ENCODE measurements at regions not wholly inside any gene's neighbourhood (a gene's known extent, or its start where the extent isn't known, plus 50 kb on each side); places are given as distances from the start of the nearest gene placed in this dataset.
A peak's percentile ranks its signal among the peaks of the same experiment; 100 is the strongest.

DNA sequence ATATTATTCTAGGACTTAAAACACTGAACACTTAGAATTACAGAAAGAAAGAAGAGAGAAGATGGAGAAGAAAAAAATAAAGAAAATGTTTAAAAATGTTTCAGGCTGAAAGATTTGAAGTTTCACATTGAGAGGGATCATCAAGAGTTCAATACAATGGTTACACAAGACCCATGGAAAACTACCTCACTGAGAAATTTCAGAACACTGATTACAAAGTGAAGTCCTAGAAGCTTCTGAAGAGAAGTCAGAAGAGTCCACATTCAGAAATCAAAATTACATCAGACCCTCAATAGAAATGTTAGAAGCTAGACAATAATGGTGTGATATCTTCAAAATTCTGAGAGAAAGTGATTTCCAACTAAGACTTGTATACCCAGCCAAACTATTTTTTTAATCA, 196.1 kb downstream of the MACC1 start:
- DNase-seq = peak; percentile 22 to 71

- DNase-seq = no peak
Observed at GRCh38 chr7:20019757-20020432, 197.3 kb downstream of the MACC1 start.

GRCh38 chr7:20016669-20017068, 200.5 kb downstream of the MACC1 start:
- DNase-seq = no peak

GRCh38 chr7:20013536-20013935, 203.6 kb downstream of the MACC1 start:
- no peak for DNase-seq

GRCh38 chr7:20012100-20012499, 205.1 kb downstream of the MACC1 start:
- no peak for DNase-seq

DNA sequence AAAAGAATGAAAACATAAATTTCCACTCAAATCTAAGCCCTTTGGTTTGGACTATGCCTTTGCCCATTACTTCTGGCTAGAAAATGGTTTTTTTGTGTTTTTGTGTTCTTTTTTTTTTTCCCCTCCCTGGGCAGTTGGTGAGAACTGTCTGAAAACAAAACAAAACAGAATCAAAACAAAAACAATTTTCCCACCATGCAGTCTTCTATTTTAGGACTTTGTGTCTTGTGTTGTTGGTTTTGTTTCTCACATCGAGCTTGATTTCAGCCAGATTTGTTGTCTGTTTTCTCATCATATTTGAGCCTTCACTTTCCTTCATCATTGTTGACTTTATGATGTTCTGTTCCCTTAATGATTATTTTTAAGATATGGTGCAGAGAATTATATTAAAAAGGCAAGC, 206.3 kb downstream of the MACC1 start:
- DNase-seq = no peak

DNA sequence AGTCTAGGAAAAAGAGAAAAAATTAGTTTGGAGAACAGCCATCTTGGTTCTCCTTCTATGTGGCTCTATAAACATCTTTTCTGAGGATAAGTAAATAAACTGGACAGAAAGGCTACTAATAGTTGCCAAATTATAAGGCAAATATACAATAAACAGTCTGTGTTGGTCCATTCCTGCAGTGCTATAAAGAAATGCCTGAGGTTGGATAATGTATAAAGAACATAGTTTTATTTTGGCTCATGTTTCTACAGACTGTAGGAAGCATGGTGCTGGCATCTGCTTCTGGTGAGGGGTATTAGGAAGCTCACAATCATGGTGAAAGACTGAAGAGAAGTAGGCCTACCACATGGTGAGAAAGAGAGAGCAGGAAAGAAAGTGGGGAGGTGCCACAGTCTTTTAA, 209.7 kb downstream of the MACC1 start:
- no peak for DNase-seq

- DNase-seq = no peak
Observed at GRCh38 chr7:20005081-20005480, 212.1 kb downstream of the MACC1 start.

DNA sequence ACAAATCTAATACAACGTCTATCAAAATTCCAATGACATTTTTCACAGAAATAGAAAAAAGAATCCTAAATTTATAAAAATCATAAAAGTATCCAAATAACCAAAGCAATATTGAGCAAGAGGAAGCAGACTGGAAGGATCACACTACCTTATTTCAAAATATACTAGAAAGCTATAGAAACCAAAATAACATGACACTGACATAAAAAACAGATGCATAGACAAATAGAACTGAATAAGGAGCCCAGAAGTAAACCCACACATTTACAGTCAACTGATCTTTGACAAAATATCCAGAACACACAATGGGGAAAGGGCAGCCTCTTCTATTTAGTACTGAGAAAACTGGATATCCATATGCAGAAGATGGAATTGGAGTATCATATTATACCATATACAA, 217.5 kb downstream of the MACC1 start:
- DNase-seq = peak; percentile 12 to 52

DNA sequence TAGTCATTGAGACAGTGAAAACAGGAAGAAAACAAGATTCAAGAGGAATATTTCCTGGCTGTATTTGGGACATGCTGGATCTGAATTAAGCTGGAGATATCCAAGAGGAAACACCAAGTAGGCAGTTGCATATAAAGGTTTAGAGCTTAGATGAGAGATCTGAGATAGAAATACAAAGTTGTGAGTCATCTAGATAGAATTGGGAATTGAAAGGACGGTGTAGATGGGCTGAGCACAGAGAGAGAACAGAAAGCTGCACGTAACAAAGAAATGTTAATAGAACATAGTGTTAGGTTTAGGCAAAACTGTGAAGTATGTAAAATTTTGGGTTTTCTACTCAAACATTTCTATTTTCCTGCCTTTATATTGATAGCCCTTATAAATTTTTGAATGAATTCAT, 218.5 kb upstream of the TMEM196 start:
- no peak for DNase-seq

DNA sequence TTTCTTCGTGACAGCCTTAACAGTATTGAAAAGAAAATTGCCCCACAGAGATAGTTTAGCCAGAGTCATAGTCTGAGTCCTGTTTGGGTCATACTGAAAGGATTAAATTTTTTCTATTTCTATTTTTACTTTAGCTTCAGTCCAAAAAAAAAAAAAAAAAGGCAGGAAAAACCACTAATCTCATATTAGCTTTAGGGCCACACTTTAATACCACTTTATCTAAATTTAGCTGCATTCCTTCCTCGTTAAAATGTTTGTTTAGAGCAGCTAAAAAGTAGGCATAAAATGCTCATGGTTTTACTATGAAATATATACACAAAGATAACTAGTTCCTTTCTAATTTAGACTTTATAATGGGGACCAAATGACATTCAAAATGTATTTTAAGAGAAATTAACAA, 216.5 kb upstream of the TMEM196 start:
- no peak for DNase-seq

DNA sequence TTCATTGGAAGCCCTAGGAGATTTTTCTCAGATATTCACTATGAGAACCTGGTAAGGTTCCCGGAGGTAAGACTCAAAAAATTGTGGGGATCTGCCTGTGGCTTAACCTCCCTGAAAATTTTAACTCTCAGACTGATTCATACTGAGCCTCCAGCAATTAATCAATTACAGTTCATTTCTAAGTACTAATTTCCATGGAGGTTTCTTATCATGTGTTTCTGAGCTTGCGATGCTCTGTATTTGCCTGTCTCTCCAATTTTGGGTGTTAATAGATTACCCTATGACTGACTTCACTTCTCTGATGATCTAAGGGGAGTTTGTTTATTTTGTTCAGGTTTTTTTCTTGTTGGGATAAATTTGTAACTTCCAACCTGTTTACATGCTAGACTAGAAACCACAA, 215.4 kb upstream of the TMEM196 start:
- no peak for DNase-seq

DNA sequence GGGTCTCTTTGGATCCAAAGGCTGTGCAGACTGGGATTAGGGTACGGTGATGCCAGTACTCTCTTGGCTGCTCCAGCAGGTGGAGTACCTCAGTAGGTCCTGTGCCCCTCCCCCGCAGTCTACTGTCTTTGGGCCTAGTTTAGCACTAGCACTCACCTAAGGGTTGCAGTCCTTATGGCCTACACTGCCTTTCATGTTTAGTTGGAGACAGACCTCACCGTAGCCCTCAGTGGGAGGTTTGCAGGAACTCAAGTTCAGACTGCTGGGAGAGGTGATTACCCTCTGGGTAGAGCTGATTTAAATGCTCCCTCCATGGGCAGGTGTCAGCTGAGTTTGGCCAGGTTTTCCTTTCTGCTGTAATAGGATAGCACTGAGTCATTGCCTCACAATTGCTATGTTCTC, 210.8 kb upstream of the TMEM196 start:
- peak in 1 of 2 donors; percentile 1 for DNase-seq

DNA sequence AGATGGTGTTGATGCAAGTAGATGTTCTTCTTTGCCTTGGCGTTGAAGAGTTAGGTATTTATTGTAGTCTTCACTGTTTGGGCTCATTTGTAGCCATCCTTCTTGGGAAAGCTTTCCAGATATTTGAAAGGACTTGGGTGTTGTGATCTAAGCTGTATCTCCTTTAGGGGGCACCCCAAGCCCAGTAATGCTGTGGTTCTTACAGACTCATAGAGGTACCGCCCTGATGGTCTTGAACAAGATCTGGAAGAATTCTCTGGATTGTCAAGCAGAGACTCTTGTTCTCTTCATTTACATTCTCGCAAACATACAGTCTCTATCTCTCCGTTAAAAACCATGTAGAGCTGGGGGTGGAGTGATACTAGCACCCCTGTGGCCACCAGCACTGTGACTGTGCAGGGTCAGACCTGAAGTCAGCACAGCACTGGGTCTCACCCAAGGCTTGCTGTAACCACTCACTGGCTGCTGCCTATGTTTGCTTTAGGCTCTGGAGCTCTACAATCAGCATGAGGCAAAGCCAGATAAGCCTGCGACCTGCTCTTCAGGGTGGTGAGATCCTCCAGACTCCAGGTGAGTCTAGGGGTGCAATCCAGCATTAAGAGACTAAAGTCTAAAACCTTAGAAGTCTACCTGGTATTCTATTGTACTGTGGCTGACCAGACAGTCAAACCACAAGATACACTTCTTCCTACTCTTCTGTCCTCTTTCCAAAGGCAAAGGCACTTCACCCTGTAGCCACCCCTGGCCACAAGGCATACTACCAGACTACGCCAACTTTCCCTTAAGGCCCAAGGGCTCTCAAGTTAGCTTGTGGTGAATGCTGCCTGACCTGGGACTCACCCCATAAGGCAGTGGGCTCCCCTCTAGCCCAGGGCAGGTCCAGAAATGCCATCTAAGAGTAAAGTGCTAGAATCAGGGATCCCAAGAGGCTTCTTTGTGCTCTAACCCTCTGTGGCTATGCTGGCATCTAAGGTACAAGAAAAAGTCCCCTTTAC, 209.7 kb upstream of the TMEM196 start:
- peak; percentile 69 to 83 for DNase-seq

DNA sequence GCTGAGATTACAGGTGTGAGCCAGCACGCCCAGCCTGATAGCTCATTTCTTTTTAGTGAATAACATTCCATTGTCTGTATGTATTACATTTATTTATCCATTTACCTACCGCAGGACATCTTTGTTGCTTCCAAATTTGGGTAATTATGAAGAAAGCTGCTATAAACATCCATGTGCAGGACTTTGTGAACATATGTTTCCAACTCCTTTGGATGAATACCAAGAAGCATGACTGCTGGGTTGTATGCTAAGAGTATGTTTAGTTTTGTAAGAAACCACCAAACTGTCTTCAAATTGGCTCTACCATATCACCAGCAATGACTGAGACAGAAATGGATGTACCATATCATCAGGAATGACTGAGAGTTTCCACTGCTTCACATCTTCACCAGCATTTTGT, 200.2 kb upstream of the TMEM196 start:
- no peak for DNase-seq

DNA sequence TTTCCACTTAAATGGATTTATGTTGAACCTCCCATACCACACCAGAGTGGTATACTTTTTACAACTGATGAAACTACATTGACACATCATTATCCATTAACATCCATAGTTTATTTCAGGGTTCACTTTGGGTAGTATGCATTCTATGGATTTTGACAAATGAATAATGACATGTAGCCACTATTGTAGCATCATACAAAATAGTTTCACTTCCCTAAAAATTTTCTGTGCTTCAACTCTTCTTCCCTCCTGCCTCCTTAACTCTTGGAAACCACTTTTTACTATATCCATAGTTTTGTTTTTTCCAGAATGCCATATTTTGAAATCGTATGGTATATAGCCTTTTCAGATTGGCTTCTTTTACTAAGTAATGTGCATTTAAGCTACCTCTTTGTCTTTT, 199.5 kb upstream of the TMEM196 start:
- peak in 1 of 2 donors; percentile 22 for DNase-seq

GRCh38 chr7:19971956-19972355, 198.5 kb upstream of the TMEM196 start:
- DNase-seq = no peak

- no peak for DNase-seq
Observed at GRCh38 chr7:19970514-19970913, 197.1 kb upstream of the TMEM196 start.

- no peak for DNase-seq
Observed at GRCh38 chr7:19969859-19970493, 196.6 kb upstream of the TMEM196 start.

- no peak for DNase-seq
Observed at GRCh38 chr7:19964246-19964645, 190.8 kb upstream of the TMEM196 start.

- no peak for DNase-seq
Observed at GRCh38 chr7:19963695-19964094, 190.3 kb upstream of the TMEM196 start.

GRCh38 chr7:19958309-19958896, 185.0 kb upstream of the TMEM196 start:
- DNase-seq = peak; percentile 24 to 69

DNA sequence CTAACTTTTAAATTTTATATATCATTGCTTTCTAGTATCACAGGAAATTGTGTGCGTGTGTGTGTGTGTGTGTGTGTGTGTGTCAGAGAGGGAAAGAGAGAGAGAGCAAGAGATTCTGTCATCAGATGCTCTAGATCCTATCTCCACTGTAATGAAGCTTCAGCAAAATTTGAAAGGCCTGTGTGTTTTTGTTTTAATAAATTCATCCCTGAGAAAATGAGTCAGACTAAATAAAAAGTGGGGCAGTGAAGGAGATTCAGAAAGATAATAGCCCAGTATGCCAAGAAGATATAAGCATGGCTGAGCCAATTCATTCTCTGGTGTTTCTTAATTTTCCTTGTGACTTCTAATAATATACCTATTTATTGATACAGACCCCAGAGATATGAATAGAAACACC, 184.2 kb upstream of the TMEM196 start:
- no peak for DNase-seq

Measured in inflammatory macrophage (primary cell).